Lower lobe of right lung (tissue), 2 donors: ENCODE measurements at regions not wholly inside any gene's neighbourhood (a gene's known extent, or its start where the extent isn't known, plus 50 kb on each side); places are given as distances from the start of the nearest gene placed in this dataset.

Experiments used
- ATAC-seq, 2 donors: fragments of 200-7000 bp; cut with Tn5 transposase; one replicate each; pipeline ENCODE4 v1.9.1; 2020 to 2022; ENCODE audit warnings: mild to moderate bottlenecking in 2 of 2, moderate library complexity in 2 of 2
- DNase-seq: peaks from one replicate; pipeline ENCODE4 v3.0.0-alpha.2; 2020
- H3K27ac ChIP-seq: fragments of 200-600 bp; one replicate; pipeline ENCODE4 v1.8.0; 2022
- H3K27me3 ChIP-seq: fragments of 200-600 bp; one replicate; pipeline ENCODE4 v1.8.0; 2022; ENCODE audit warnings: low read depth
- H3K36me3 ChIP-seq: fragments of 200-600 bp; one replicate; pipeline ENCODE4 v1.8.0; 2022; ENCODE audit warnings: mild to moderate bottlenecking
- H3K4me1 ChIP-seq: fragments of 200-600 bp; one replicate; pipeline ENCODE4 v1.8.0; 2022
- H3K4me3 ChIP-seq: fragments of 200-600 bp; one replicate; pipeline ENCODE4 v1.8.0; 2022; ENCODE audit warnings: mild to moderate bottlenecking
- H3K9me3 ChIP-seq: fragments of 200-600 bp; one replicate; pipeline ENCODE4 v1.8.0; 2022
- intact Hi-C: fragments of 100-400 bp; cut with DNase I; formaldehyde crosslinking; loops from one replicate; pipeline ENCODE4 v1.11.0; 2022
- TF ChIP-seq, protein P1 (sequence below): fragments of 200-600 bp; IDR thresholded peaks from one replicate; pipeline ENCODE4 v1.8.0; 2022; ENCODE audit warnings: antibody characterized with exemption, mild to moderate bottlenecking
- donor health status: DM: no; HTN: yes; CAD: no; lungs with severe emphysema.

DNA sequence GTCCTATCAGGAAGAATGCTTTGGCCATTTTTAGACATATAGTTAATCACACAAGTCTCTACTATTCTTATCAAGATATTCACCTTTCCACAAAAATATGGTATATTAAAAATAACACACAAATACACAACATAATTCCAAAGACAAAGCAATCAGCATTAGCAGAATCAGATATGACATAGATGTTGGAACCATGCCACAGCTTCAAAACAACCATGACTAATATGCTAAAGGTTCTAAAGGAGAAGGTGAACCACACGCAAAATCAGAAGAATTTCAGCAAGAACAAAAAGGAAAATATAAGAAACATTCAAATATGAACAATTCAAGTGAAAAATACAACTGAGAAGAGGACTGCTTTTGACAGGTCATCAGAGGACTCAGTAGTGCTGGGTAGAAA, 670.2 kb upstream of the SORCS1 start:
- Histone ChIP-seq H3K27me3 (no peaks in the 10 kb centered on the region), H3K9me3 (no peaks in the 10 kb centered on the region), H3K27ac (no peak overlapping the region), H3K36me3 (no peaks in the 10 kb centered on the region), H3K4me3 (no peak overlapping the region), H3K4me1 (no peaks in the 10 kb centered on the region)
- intact Hi-C loops, result no loop called here
- no peak for DNase-seq
- TF ChIP-seq, protein P1, sequence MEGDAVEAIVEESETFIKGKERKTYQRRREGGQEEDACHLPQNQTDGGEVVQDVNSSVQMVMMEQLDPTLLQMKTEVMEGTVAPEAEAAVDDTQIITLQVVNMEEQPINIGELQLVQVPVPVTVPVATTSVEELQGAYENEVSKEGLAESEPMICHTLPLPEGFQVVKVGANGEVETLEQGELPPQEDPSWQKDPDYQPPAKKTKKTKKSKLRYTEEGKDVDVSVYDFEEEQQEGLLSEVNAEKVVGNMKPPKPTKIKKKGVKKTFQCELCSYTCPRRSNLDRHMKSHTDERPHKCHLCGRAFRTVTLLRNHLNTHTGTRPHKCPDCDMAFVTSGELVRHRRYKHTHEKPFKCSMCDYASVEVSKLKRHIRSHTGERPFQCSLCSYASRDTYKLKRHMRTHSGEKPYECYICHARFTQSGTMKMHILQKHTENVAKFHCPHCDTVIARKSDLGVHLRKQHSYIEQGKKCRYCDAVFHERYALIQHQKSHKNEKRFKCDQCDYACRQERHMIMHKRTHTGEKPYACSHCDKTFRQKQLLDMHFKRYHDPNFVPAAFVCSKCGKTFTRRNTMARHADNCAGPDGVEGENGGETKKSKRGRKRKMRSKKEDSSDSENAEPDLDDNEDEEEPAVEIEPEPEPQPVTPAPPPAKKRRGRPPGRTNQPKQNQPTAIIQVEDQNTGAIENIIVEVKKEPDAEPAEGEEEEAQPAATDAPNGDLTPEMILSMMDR, result no peak
- ATAC-seq, result no peak

DNA sequence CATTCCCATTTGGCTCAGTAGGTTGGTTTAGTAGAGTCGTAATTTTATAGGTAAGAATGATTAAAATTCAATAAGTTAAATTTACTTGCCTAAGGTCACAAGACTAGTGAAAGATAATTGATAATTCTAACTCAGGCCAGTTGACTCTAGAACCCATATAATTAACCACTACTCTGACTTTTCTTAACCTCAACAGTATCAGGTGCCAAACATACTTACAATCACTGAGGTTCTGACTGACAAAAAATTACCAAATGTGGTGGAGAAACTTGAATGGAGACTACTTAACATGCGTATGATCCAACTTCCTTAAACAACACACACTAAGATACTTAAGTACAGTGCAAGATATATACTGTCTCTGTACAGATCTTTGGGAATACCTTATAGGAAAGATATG, 667.3 kb upstream of the SORCS1 start:
- intact Hi-C loops, result no loop called here
- DNase-seq, result no peak
- Histone ChIP-seq H3K4me3 (no peak overlapping the region), H3K9me3 (no peaks in the 10 kb centered on the region), H3K36me3 (no peaks in the 10 kb centered on the region), H3K27ac (no peak overlapping the region), H3K27me3 (no peaks in the 10 kb centered on the region), H3K4me1 (no peaks in the 10 kb centered on the region)
- no peak for ATAC-seq
- TF ChIP-seq, protein P1, result no peak

DNA sequence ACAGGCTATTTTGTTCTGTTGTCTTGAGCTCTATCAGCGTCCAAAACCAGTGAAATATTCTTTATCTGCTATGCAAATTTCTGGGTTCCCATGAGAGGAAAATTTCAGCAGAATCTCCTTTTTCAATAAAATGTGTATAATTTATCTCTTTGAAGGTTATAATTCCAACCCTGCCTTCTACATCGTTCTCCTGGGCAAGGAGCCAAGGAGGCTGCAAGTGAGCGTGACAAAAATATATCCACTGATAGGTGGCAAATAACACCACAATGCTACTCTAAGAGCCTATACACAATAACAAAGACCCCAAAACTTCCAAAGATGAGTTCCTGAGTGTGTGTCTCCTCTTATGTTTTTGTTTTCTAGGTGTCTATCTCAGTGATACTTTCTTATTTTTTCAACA, 664.7 kb upstream of the SORCS1 start:
- Histone ChIP-seq H3K27ac (no peak overlapping the region), H3K9me3 (no peaks in the 10 kb centered on the region), H3K4me1 (no peaks in the 10 kb centered on the region), H3K27me3 (no peaks in the 10 kb centered on the region), H3K36me3 (no peaks in the 10 kb centered on the region), H3K4me3 (no peak overlapping the region)
- TF ChIP-seq, protein P1, result no peak
- intact Hi-C loops, result no loop called here
- ATAC-seq (no peak), DNase-seq (no peak)

DNA sequence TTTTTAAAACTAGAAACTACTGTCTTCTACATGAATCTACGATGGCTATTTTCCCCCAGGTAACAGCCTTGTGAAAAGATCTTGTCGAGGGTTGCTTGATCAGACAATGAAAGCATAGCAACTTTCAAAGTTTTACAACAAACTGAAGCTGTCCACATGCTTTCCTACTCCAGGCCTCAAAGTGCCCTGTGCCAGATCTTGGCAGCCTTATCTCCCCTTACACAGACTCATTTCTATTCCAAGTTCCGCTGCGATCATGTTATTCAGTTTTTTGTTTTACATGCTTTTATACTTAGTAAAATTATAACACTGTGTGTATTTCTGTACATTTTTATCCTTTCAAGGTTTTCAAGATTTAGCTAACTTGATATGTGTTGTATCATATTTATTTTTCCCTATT, 661.7 kb upstream of the SORCS1 start:
- no peak overlapping the region for H3K4me3 ChIP-seq
- no peaks in the 10 kb centered on the region for H3K36me3 ChIP-seq
- TF ChIP-seq, protein P1, result no peak
- DNase-seq, result no peak
- no peaks in the 10 kb centered on the region for H3K27me3 ChIP-seq
- intact Hi-C loops, result no loop called here
- no peaks in the 10 kb centered on the region for H3K9me3 ChIP-seq
- H3K27ac ChIP-seq, result no peak overlapping the region
- ATAC-seq, result no peak
- no peaks in the 10 kb centered on the region for H3K4me1 ChIP-seq

DNA sequence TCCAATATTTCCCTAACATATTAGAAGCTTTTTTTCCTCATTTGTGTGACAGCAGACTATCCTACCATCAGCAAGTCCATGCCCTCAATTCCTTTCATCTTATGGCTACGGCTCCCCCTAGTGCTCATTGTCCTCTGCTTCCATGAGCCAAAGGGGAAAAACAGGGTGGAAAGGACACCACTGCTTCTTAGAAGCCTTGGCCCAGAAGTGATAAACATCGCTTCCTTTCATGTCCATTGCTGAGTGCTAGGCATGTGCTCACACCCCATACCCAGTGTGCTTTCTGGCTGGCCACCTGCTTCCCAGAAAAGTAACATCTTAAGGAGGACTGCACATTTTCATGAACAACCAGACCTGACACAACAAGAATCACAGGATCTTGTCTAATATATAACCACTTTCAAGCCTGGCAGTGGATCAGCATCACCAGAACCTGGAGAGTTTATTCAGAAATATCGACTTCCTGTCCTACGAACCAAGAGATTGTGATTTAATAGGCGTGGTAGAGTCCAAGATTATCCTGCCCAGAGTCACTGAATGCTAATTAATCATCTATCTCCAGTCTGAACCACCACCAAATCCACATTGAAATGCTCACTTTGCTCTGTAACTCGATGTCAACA, 650.5 kb upstream of the SORCS1 start:
- H3K27me3 ChIP-seq, result no peaks in the 10 kb centered on the region
- H3K36me3 ChIP-seq, result no peaks in the 10 kb centered on the region
- no peak overlapping the region for H3K27ac ChIP-seq
- no peaks in the 10 kb centered on the region for H3K4me1 ChIP-seq
- TF ChIP-seq, protein P1, result peak; percentile 52
- DNase-seq, result no peak
- intact Hi-C loops, result no loop called here
- H3K4me3 ChIP-seq, result no peak overlapping the region
- ATAC-seq, result peak in 1 of 2 donors; percentile 44
- H3K9me3 ChIP-seq, result no peaks in the 10 kb centered on the region
